ENCODE measurements at regions not wholly inside any gene's neighbourhood (a gene's known extent, or its start where the extent isn't known, plus 50 kb on each side); places are given as distances from the start of the nearest gene placed in this dataset.
"Not testable (repeated sequence)": the region's sequence is repeated elsewhere in the genome, so short reads cannot be mapped to it uniquely, and the experiment has no call there.

- H3K36me3 ChIP-seq; intact Hi-C loops (cut with DNase I); H3K27ac ChIP-seq; H3K4me3 ChIP-seq; DNase-seq; H3K9me3 ChIP-seq; H3K27me3 ChIP-seq; H3K4me1 ChIP-seq: not testable (repeated sequence)
- WGBS, 2 donors = 79 to 84% methylated on average over 8 of the region's 8 CpGs
Observed at GRCh38 chr14:19201394-19202052, 232.6 kb downstream of the POTEG start.

- H3K27ac ChIP-seq; intact Hi-C loops (cut with DNase I); H3K27me3 ChIP-seq; H3K4me1 ChIP-seq; H3K9me3 ChIP-seq; H3K4me3 ChIP-seq; DNase-seq; H3K36me3 ChIP-seq: not testable (repeated sequence)
- WGBS, 2 donors = 79% methylated on average over 7 of the region's 7 CpGs
Observed at GRCh38 chr14:19202053-19202442, 232.1 kb downstream of the POTEG start.

GRCh38 chr14:19203250-19203972, 230.7 kb downstream of the POTEG start:
- H3K4me1 ChIP-seq; intact Hi-C loops (cut with DNase I); H3K36me3 ChIP-seq; H3K27ac ChIP-seq; H3K27me3 ChIP-seq; DNase-seq; H3K4me3 ChIP-seq; H3K9me3 ChIP-seq: not testable (repeated sequence)
- 62 to 68% methylated on average over 4 of the region's 5 CpGs for WGBS, 2 donors

GRCh38 chr14:19204827-19205226, 229.3 kb downstream of the POTEG start:
- H3K4me3 ChIP-seq; H3K36me3 ChIP-seq; DNase-seq; H3K27ac ChIP-seq; H3K9me3 ChIP-seq; H3K4me1 ChIP-seq; H3K27me3 ChIP-seq; intact Hi-C loops (cut with DNase I): not testable (repeated sequence)
- 44 to 54% methylated on average over 2 of the region's 2 CpGs for WGBS, 2 donors

GRCh38 chr14:19216480-19216879, 217.7 kb downstream of the POTEG start:
- H3K27ac ChIP-seq; H3K27me3 ChIP-seq; H3K9me3 ChIP-seq; H3K4me1 ChIP-seq; DNase-seq; H3K36me3 ChIP-seq; intact Hi-C loops (cut with DNase I); H3K4me3 ChIP-seq: not testable (repeated sequence)
- 85 to 89% methylated on average over 3 of the region's 9 CpGs for WGBS, 2 donors

- H3K4me1 ChIP-seq; H3K27me3 ChIP-seq; H3K4me3 ChIP-seq; H3K36me3 ChIP-seq; H3K9me3 ChIP-seq; DNase-seq; H3K27ac ChIP-seq; intact Hi-C loops (cut with DNase I): not testable (repeated sequence)
- 64 to 76% methylated on average over 3 of the region's 3 CpGs for WGBS, 2 donors
Observed at GRCh38 chr14:19219423-19219822, 214.7 kb downstream of the POTEG start.

GRCh38 chr14:19231421-19231820, 202.7 kb downstream of the POTEG start:
- H3K4me1 ChIP-seq; DNase-seq; intact Hi-C loops (cut with DNase I); H3K4me3 ChIP-seq; H3K9me3 ChIP-seq; H3K36me3 ChIP-seq; H3K27me3 ChIP-seq; H3K27ac ChIP-seq: not testable (repeated sequence)
- 82 to 83% methylated on average over 5 of the region's 7 CpGs for WGBS, 2 donors

GRCh38 chr14:19234059-19234458, 200.1 kb downstream of the POTEG start:
- H3K27me3 ChIP-seq; H3K36me3 ChIP-seq; intact Hi-C loops (cut with DNase I); H3K27ac ChIP-seq; H3K9me3 ChIP-seq; H3K4me3 ChIP-seq; DNase-seq; H3K4me1 ChIP-seq: not testable (repeated sequence)

- H3K27ac ChIP-seq; H3K4me1 ChIP-seq; H3K27me3 ChIP-seq; H3K4me3 ChIP-seq; intact Hi-C loops (cut with DNase I); H3K9me3 ChIP-seq; DNase-seq; H3K36me3 ChIP-seq: not testable (repeated sequence)
- WGBS, 2 donors = 67 to 88% methylated on average over 1 to 2 of the region's 2 CpGs
Observed at GRCh38 chr14:19237656-19238055, 196.5 kb downstream of the POTEG start.

GRCh38 chr14:19238584-19238983, 195.6 kb downstream of the POTEG start:
- H3K36me3 ChIP-seq; H3K27ac ChIP-seq; DNase-seq; H3K27me3 ChIP-seq; H3K9me3 ChIP-seq; H3K4me1 ChIP-seq; H3K4me3 ChIP-seq; intact Hi-C loops (cut with DNase I): not testable (repeated sequence)
- WGBS, 2 donors = 63 to 75% methylated on average over 3 of the region's 3 CpGs

GRCh38 chr14:19239981-19240380, 194.2 kb downstream of the POTEG start:
- H3K27me3 ChIP-seq; DNase-seq; H3K9me3 ChIP-seq; H3K27ac ChIP-seq; intact Hi-C loops (cut with DNase I); H3K4me1 ChIP-seq; H3K36me3 ChIP-seq; H3K4me3 ChIP-seq: not testable (repeated sequence)
- 84 to 86% methylated on average over 12 of the region's 15 CpGs for WGBS, 2 donors

- H3K36me3 ChIP-seq; H3K9me3 ChIP-seq; H3K27ac ChIP-seq; H3K4me1 ChIP-seq; intact Hi-C loops (cut with DNase I); H3K27me3 ChIP-seq; DNase-seq; H3K4me3 ChIP-seq: not testable (repeated sequence)
- 76 to 84% methylated on average over 14 to 21 of the region's 21 CpGs for WGBS, 2 donors
Observed at GRCh38 chr14:19240387-19240786, 193.8 kb downstream of the POTEG start.

GRCh38 chr14:19241451-19241850, 192.7 kb downstream of the POTEG start:
- intact Hi-C loops (cut with DNase I); H3K36me3 ChIP-seq; H3K27me3 ChIP-seq; H3K27ac ChIP-seq; H3K4me3 ChIP-seq; H3K9me3 ChIP-seq; H3K4me1 ChIP-seq: not testable (repeated sequence)
- DNase-seq = peak; percentile 48
- WGBS, 2 donors = 85 to 87% methylated on average over 12 to 15 of the region's 15 CpGs

Measured in sigmoid colon (tissue), 6 donors.